Natural killer cell (primary cell): ENCODE measurements at regions not wholly inside any gene's neighbourhood (a gene's known extent, or its start where the extent isn't known, plus 50 kb on each side); places are given as distances from the start of the nearest gene placed in this dataset.
A peak's percentile ranks its signal among the peaks of the same experiment; 100 is the strongest.

Source experiments
- ATAC-seq, 3 donors: fragments of 150-1000 bp in 2 of 3; fragments of 200-7000 bp in 1 of 3; cut with Tn5 transposase; 1 replicate in 1 of 3; 2 replicates in 2 of 3; pipeline ENCODE4 v1.10.0; 2021; ENCODE audit warnings: mild to moderate bottlenecking in 2 of 3, moderate library complexity in 2 of 3
- DNase-seq, 2 donors: peaks; one replicate each; pipeline versions ENCODE4 v3.0.0 to v3.0.0-alpha.2; 2013 to 2021; ENCODE audit warnings: mixed read lengths in 1 of 2
- H3K27ac ChIP-seq: one replicate; pipeline ENCODE4 v1.5.1; 2013; ENCODE audit warnings: mild to moderate bottlenecking, low read length
- H3K27me3 ChIP-seq: one replicate; pipeline ENCODE4 v1.6.1; 2013; ENCODE audit warnings: low read length; ENCODE audit not compliant: control insufficient read depth, insufficient read depth
- H3K36me3 ChIP-seq: one replicate; pipeline ENCODE4 v1.6.1; 2013; ENCODE audit warnings: low read length; ENCODE audit not compliant: control insufficient read depth, insufficient read depth
- H3K4me1 ChIP-seq: one replicate; pipeline ENCODE4 v1.6.1; 2013; ENCODE audit warnings: low read length; ENCODE audit not compliant: control insufficient read depth, insufficient read depth
- H3K4me3 ChIP-seq: one replicate; pipeline ENCODE4 v1.5.1; 2013; ENCODE audit warnings: low read length
- H3K9me3 ChIP-seq: one replicate; pipeline ENCODE4 v1.6.1; 2013; ENCODE audit warnings: low read length; ENCODE audit not compliant: control insufficient read depth, insufficient read depth
- H3K27ac Mint-ChIP-seq, 2 donors: one replicate each; pipeline ENCODE4 v1.8.0; 2022; ENCODE audit warnings: mild to moderate bottlenecking in 2 of 2, mixed read lengths in 2 of 2, moderate library complexity in 1 of 2
- H3K27me3 Mint-ChIP-seq, 2 donors: one replicate each; pipeline ENCODE4 v1.8.0; 2022; ENCODE audit warnings: low read depth in 2 of 2, mixed read lengths in 2 of 2
- H3K36me3 Mint-ChIP-seq: one replicate; pipeline ENCODE4 v1.8.0; 2022; ENCODE audit warnings: mixed read lengths
- H3K4me1 Mint-ChIP-seq, 2 donors: one replicate each; pipeline ENCODE4 v1.8.0; 2022; ENCODE audit warnings: mixed read lengths in 2 of 2
- H3K4me3 Mint-ChIP-seq: one replicate; pipeline ENCODE4 v1.8.0; 2022; ENCODE audit warnings: mild to moderate bottlenecking, moderate library complexity, mixed read lengths
- H3K9me3 Mint-ChIP-seq, 2 donors: one replicate each; pipeline ENCODE4 v1.8.0; 2022; ENCODE audit warnings: mixed read lengths in 2 of 2
- CTCF ChIP-seq: fragments of 200-600 bp; IDR thresholded peaks from one replicate; pipeline ENCODE4 v1.8.0; 2022; ENCODE audit warnings: antibody characterized with exemption
- whole genome bisulfite sequencing: methylation state at CpG from one replicate; pipeline ENCODE4 v1.1.7; 2013; ENCODE audit warnings: missing lambda C conversion rate; ENCODE audit not compliant: insufficient coverage; 5-methylcytosine and 5-hydroxymethylcytosine counted together
- intact Hi-C: fragments of 100-400 bp; cut with micrococcal nuclease; formaldehyde crosslinking; loops from one replicate; pipeline ENCODE4 v1.14.2; 2022

GRCh38 chr3:102215166-102215565 lies 219.6 kb upstream of the ZPLD1 start:
- H3K27ac Mint-ChIP-seq = no peak overlapping the region
- H3K27ac ChIP-seq = no peak overlapping the region
- no peaks in the 10 kb centered on the region for H3K9me3 Mint-ChIP-seq
- no peaks in the 10 kb centered on the region for H3K36me3 ChIP-seq
- H3K4me3 Mint-ChIP-seq = no peak overlapping the region
- no CpG with 5 or more reads among the region's 2 CpGs for WGBS
- H3K36me3 Mint-ChIP-seq = no peaks in the 10 kb centered on the region
- H3K4me3 ChIP-seq = no peak overlapping the region
- H3K27me3 Mint-ChIP-seq = peaks cover 5 to 9% of the 10 kb centered on the region in 2 donors
- no peaks in the 10 kb centered on the region for H3K4me1 Mint-ChIP-seq
- no peaks in the 10 kb centered on the region for H3K4me1 ChIP-seq
- ATAC-seq (no peak), DNase-seq (no peak)
- no peak for TF ChIP-seq CTCF
- H3K9me3 ChIP-seq = no peaks in the 10 kb centered on the region
- H3K27me3 ChIP-seq = no peaks in the 10 kb centered on the region
- intact Hi-C loops = no loop called here

GRCh38 chr3:102223132-102223531 lies 211.7 kb upstream of the ZPLD1 start:
- Histone ChIP-seq H3K4me3 (no peak overlapping the region), H3K27me3 (no peaks in the 10 kb centered on the region), H3K27ac (no peak overlapping the region), H3K4me1 (peaks cover 6% of the 10 kb centered on the region), H3K36me3 (no peaks in the 10 kb centered on the region), H3K9me3 (no peaks in the 10 kb centered on the region)
- intact Hi-C loops = loop anchor here (10.0 kb wide), 1 partner anchor 528 kb away; no protein-coding TSS in a partner anchor
- Mint-ChIP-seq H3K4me1 (peaks cover 0 to 9% of the 10 kb centered on the region in 2 donors), H3K9me3 (no peaks in the 10 kb centered on the region), H3K4me3 (no peak overlapping the region), H3K27ac (no peak overlapping the region), H3K36me3 (no peaks in the 10 kb centered on the region), H3K27me3 (peaks cover 2 to 10% of the 10 kb centered on the region in 2 donors)
- 52% methylated on average over 10 of the region's 10 CpGs for WGBS
- DNase-seq (peak in 1 of 2 donors; percentile 17), ATAC-seq (no peak)
- no peak for TF ChIP-seq CTCF

- Histone ChIP-seq H3K27ac (no peak overlapping the region), H3K4me3 (no peak overlapping the region), H3K27me3 (no peaks in the 10 kb centered on the region), H3K36me3 (no peaks in the 10 kb centered on the region), H3K9me3 (no peaks in the 10 kb centered on the region), H3K4me1 (peaks cover 6% of the 10 kb centered on the region)
- peaks cover 0 to 9% of the 10 kb centered on the region in 2 donors for H3K4me1 Mint-ChIP-seq
- ATAC-seq (no peak), DNase-seq (peak in 1 of 2 donors; percentile 27)
- WGBS = 62% methylated on average over 2 of the region's 3 CpGs
- peaks cover 2 to 10% of the 10 kb centered on the region in 2 donors for H3K27me3 Mint-ChIP-seq
- intact Hi-C loops = loop anchor here (10.0 kb wide), 1 partner anchor 529 kb away; no protein-coding TSS in a partner anchor
- TF ChIP-seq CTCF = no peak
- no peak overlapping the region for H3K27ac Mint-ChIP-seq
- H3K36me3 Mint-ChIP-seq = no peaks in the 10 kb centered on the region
- H3K4me3 Mint-ChIP-seq = no peak overlapping the region
- no peaks in the 10 kb centered on the region for H3K9me3 Mint-ChIP-seq
These were observed 210.6 kb upstream of the ZPLD1 start for GRCh38 chr3:102224171-102224570.

GRCh38 chr3:102225005-102225404 lies 209.8 kb upstream of the ZPLD1 start:
- Mint-ChIP-seq H3K4me3 (no peak overlapping the region), H3K36me3 (no peaks in the 10 kb centered on the region), H3K9me3 (no peaks in the 10 kb centered on the region), H3K27ac (no peak overlapping the region), H3K27me3 (peaks cover 5 to 10% of the 10 kb centered on the region in 2 donors), H3K4me1 (peaks cover 0 to 9% of the 10 kb centered on the region in 2 donors)
- H3K27ac ChIP-seq = no peak overlapping the region
- 78% methylated on average over 8 of the region's 8 CpGs for WGBS
- DNase-seq (no peak), ATAC-seq (no peak)
- no peaks in the 10 kb centered on the region for H3K27me3 ChIP-seq
- H3K36me3 ChIP-seq = no peaks in the 10 kb centered on the region
- H3K4me1 ChIP-seq = peaks cover 8% of the 10 kb centered on the region
- intact Hi-C loops = loop anchor here (10.0 kb wide), 1 partner anchor 530 kb away; no protein-coding TSS in a partner anchor
- no peaks in the 10 kb centered on the region for H3K9me3 ChIP-seq
- no peak for TF ChIP-seq CTCF
- no peak overlapping the region for H3K4me3 ChIP-seq
